Left cardiac atrium (tissue), 4 donors: ENCODE measurements at regions not wholly inside any gene's neighbourhood (a gene's known extent, or its start where the extent isn't known, plus 50 kb on each side); places are given as distances from the start of the nearest gene placed in this dataset.
"Not testable (repeated sequence)": the region's sequence is repeated elsewhere in the genome, so short reads cannot be mapped to it uniquely, and the experiment has no call there.

Source experiments
- ATAC-seq, 2 donors: fragments of 200-7000 bp; cut with Tn5 transposase; one replicate each; pipeline ENCODE4 v1.9.1; 2020; ENCODE audit warnings: mild to moderate bottlenecking in 2 of 2, moderate library complexity in 2 of 2
- DNase-seq: peaks from one replicate; pipeline ENCODE4 v3.0.0-alpha.2; 2020
- intact Hi-C, 2 donors: fragments of 100-400 bp; cut with DNase I; formaldehyde crosslinking; loops; one replicate each; pipeline versions ENCODE4 v1.14.1 to v1.15.1; 2022 to 2023
- donor health status: DM: no; HTN: yes; CAD: no.
- donor health status: DM: no; HTN: yes; CAD: no; lungs with severe emphysema.
- donor health status: DM: yes; HTN: yes; CAD: no.
- donor health status: Dilated cardiomyopathy.

DNA sequence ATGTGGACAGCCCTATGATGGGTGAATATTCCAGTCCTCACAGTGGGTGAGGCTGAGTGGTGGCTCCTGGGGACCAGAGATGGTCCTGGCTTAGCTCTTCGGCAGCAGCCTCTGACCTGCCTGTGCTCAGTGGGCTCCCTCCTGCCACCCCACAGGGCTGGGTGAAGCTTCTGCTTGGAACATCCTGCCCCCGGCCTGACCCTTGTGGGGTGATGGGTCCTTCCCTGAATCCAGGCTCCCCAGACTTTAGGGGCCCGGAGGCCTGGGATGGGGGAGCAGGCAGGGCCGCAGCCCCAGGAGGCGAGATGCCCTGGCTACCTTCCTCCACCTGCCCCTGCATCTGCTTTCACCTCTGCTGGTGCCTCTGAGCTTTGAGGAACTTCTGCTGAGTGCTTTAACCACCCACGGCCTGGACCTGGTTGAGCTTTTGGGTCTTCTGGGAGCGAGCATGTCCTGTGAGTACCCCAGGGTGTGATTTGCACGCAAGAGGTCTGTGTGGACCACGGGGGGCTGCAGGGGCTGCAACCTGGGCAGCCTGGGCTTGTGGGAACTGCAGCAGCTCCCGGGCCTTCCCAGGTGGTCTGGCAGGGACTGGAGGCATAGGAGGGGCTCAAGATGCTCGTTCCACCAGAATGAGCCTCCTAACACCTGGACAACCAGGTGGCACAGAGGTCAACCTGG, 159.5 kb downstream of the KIF26A start:
- DNase-seq (peak; percentile 17), ATAC-seq (no peak)
- intact Hi-C loops, result no loop called here

DNA sequence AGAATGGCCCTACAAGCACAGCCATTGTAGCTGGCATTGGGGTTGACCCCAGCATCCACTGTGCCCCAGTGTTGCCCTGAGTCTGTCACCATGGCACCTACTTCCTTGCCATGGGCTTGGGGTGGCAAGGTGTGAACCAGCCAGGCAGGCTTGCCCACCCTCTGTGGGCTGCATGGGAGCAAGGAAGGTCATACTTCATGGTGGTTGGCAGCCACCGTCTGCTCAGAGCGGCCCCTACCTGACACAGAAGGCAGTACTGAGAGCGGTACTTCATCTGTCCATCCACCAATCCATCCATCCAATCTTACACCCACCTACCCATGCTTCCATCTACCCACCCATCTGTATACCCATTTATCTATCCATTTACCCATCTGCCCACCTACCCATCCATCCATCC, 160.1 kb downstream of the KIF26A start:
- ATAC-seq, result no peak
- DNase-seq, result peak; percentile 8
- intact Hi-C loops, result no loop called here

DNA sequence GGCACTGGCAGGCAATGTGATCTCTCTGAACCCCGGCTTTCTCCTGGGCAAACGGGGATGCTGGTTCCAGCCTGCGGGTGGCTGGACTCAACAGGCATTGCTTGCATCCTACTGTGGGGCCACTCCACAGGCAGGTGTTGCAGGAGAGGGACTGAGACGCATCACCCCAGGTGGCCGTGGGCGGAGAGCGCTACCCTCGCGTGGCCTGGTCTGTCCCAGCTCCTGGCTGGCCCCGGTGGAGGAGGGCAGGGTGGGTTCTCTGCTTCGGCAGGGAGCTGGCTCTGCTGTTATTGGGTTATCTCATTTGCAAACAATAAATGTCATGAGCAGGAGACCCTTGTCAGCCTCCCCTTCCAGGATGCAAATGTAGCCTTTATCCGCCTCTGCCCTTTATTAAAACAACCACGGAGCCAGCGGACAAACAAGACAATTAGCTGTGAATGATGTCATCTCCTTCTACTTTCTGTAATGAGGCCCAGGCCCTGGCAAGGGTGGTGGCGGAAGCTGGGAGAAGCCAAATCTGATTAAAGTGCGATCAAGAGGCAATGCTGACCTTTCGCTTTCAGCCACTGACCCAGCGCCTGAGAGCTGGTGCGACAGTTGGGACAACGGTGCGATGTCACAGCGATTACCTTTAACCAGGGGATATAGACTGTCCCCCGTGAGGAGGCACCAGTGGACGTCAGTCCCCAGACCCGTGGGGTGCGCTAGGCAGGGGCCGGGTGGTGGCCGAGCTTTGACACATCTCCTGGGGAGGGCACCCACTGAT, 161.8 kb downstream of the KIF26A start:
- peak; percentile 73 for DNase-seq
- peak; percentile 38 to 56 for ATAC-seq
- intact Hi-C loops, result no loop called here

DNA sequence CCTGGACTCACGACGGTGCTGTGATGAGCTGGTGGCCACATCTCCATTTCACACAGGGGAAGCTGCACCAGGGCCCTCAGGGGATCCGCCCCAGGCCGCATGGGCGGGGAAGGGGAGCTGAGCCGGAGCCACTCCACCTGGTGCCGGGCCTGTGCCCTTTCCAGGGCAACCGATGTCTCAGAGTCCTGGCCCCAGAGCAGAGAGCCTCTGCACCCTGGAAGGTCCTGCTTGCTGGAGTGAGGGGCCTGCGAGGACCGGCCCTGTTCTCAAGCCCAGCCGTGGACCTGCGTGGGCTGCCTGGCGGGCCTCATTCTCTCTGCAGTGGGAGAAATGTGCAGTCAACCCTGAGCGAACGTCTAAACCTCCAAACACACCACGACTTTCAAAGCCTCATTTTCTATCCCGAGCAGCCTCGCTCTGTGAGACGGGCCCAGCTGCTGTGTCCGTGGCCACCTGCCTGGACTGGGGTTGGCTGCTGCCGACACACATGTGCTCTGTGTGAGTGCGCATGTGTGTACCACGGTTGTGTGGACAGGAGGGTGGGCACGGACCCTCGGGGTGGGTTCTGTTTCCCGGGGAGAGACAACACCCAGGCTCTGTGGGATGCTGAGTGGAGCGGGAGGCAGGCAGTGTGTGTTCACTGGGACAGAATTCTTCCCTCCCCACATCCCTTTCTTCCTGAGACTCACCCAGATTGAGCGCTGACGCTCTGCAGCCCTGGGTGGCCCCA, 163.5 kb downstream of the KIF26A start:
- ATAC-seq, result no peak
- intact Hi-C loops, result no loop called here
- peak; percentile 9 for DNase-seq

DNA sequence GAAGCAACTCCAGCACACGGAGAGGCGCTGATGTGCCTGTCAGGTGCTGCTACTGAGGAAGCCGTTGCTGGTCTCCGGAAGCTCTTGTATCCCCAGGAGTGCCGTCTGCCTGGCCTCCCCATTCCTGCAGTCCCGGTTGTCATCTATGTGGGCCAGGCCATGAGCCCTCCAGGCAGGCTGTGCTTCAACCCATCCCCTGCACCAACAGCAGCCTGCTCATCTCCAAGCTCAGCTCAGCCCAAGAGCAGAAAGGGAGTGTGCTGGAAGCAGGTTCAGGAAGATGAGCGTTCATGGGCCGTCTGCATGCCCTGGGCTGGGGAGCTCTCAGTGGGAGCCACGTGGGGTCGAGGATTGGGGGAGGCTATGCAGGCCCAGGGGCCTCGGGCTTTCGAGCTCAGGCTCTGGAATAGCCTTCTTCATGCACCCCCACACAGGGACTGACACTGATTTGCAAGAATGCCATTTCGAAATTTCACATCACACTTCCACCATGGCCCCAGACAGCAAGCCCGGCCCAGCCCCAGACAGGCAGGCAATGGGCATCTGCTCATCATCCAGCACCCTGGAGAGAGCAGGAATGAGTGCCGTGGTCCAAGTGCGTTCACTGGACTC, 164.5 kb downstream of the KIF26A start:
- ATAC-seq (no peak), DNase-seq (peak; percentile 7)
- intact Hi-C loops, result no loop called here

DNA sequence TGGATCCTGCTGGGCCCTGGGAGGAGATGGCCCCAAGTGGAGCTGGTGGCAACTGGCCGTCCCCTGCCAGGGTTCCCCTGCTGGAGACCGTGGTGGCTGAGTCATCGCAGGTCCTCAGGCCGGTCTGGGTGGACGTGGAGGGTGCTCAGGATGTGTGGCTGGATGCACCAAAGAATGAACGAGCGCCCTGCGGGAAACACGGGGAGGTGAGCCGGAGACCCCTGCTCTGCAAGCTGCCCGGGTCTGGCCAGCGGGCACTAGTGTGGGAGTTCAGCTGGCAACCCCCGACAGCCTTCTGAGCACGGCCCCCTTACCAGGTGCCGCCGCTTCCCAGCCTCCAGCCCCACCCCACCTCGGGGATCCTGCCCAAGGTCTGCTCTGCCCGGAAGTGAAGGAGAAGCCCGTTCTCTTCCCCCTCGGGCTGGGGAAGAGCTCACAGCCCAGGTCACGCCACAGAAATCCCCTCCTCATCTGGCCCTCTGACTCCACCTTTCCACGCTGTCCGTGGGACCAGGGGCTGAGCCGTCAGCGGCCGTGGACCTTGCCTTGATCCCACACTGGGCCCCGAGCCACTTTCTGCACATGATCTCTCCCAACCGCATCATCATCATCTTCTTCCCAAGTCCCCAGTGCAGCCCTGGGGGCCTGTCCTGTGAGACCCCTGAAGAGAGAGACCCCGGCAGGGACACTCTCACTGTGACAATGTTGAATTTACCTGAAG, 165.5 kb downstream of the KIF26A start:
- DNase-seq (peak; percentile 18), ATAC-seq (no peak)
- intact Hi-C loops, result no loop called here

DNA sequence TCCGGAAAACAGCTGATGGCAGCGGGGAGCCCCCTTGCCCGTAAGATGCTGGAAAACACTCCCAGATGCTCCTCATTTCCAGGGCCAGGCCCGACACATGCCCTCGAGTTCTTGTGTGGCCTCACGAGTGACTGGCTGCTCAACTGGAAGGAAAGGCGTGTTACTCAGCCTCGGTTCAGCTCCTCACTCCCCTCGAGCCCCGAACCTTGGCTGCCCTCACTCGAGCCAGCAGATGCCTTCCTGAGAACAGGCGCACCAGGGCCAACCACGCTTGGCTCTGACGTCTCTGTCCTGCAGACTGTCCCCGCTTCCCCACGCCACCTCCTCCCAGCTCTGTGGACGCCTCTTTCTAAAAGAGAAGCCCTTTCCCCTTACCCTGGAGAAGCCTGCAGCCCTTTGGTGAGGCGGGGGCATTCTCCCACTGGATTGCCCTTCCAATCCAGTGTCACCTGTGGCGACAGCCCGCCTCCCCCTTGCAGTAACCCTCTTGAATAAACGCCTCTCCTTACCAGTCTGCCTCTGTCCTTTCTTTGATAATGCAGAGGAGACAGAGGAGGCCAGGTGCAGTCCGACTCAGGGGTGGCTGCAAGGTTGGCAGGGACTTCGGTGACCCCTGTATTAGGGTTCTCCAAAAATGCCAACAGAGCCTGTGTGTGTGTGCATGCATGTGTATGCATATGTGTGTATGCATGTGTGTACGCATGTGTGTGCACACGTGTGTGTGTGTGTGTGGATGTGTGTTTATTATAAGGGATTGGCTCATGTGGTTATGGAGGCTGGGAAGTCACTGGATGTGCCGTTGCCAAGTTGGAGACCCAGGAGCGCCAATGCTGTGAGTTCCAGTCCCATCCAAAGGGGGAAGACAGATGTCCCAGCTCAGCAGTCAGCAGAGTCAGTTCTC, 166.3 kb downstream of the KIF26A start:
- DNase-seq, result peak; percentile 76
- intact Hi-C loops, result no loop called here
- ATAC-seq, result peak in 1 of 2 donors; percentile 34

DNA sequence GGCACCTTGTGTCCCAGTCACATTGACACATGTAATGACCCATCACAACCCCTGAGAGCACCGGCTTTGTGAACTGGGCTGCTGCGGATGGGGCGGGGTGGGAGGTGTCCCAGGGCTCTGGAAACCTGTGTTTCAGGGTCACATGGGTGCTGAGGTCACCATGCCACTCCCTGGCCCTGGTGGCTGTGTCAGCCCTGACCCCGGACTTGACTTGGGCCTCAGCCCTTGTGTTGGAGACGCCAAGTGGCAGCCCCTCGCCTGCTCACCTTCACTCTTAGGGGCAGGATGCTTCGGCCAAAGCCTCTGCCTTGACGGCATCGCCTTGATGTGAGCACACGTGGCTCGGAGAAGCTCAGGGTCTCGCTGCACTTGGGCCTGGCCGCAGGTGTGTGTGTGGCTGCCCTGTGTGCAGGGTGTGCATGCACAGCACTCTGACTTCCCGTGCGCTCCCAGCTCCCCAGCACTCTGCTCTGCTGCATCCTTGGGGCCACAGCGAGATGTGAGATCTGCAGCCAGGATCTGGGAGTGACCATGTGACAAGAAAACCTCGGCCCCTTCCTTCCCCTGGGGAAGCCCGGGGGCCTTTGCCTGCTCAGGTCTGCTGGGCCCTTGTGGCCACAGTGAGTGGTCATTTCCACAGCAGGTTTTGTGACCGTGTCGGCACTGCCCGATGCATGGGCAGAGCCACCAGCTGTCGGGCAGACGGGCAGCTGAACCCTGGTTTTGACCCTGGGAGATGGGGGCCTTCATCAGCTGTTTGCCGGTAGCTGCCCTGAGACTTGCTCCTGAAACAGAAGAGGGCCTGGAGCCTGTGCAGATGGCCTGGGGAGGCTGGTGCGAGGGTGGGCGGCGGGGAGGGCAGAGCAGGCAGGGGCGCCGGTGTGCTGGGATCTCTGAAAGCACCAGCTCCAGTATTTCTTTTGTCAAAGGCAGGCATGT, 167.4 kb downstream of the KIF26A start:
- intact Hi-C loops, result no loop called here
- ATAC-seq (no peak), DNase-seq (peak; percentile 12)

DNA sequence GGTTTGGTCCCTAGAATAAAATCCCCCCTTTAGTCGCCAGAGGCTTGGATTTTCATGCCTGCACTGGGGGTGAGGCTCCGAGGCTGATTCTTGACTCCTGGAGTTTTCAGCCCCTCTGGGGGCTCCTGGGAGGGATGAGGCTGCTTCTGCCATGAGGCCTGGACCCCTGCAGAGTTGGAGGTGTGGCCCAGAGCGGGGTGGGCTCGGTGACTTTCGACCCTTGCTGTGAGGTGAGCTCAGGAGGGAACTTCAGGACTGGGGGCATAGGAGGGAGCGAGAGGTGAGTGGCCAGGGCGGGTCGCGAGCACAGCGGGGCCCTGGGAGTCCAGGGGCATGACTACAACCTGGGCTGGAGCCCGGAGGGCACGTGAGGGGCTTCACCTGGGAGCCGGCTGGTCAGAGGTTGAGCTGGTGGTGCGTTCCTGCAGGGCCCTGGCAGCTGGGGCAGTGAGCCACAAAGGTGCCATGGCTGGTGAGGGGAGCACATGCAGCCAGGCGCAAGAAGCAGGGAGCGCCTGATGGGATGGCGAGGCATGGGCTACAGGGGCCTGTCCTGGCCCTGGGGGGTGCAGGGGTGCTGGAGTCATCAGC, 168.2 kb downstream of the KIF26A start:
- no peak for ATAC-seq
- intact Hi-C loops, result no loop called here
- peak; percentile 18 for DNase-seq

DNA sequence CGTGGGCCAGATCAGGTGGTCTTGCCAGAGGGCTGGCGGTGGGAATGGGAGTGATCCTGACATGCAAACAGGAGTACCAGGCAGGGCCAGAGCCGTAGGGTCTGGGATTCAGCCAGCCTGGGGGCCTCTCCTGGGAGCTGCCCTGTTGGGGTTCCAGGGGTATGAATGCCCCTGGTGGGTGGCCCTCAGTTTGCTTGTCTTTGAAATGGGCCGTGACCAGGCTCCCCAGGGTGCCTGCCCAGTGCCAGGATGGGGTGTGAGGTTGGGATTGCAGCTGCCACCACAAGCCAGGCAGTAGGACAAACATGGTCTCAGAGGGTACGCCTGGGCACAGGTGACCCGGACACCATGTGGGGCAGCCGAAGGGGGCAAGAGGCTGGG, 168.8 kb downstream of the KIF26A start:
- DNase-seq (peak; percentile 18), ATAC-seq (no peak)
- intact Hi-C loops, result no loop called here

DNA sequence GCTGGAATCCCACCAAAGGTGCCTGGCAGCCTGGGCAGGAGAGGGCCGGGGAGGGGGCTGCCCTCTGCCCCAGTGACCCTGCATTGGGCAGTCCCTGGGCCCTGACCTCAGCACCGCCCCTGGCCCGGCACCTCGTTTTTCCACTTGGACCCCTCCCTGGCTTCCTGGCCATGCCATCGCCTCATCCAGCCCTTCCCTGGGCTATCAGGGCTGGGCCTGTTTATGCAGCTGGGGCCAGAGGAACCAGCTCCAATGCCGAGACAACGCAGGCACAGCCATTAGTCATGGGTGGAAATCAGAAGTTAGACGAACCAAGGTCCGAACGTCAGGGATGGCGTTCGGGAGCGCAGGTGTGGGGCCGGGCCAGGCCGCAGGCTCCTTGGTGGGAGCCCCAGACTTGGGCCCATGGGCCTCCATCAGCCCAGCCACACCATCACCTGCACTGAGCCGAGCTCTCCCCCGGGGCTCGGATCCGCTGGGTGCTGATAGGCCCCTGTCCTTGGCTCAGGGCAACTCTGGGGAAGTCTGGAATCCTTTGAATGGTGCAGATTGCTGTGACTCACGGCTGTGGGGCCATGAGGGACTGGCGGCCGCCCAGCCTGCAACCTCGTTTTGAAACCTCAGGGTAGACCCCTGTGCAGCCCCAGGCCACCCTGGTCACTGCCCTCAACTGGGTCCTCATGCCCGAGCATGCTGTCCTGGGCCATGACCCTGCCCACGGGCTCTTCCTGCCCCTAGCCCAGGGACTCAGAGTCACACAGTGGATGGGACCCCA, 169.4 kb downstream of the KIF26A start:
- ATAC-seq (peak in 1 of 2 donors; percentile 76), DNase-seq (peak; percentile 67)
- intact Hi-C loops, result no loop called here

DNA sequence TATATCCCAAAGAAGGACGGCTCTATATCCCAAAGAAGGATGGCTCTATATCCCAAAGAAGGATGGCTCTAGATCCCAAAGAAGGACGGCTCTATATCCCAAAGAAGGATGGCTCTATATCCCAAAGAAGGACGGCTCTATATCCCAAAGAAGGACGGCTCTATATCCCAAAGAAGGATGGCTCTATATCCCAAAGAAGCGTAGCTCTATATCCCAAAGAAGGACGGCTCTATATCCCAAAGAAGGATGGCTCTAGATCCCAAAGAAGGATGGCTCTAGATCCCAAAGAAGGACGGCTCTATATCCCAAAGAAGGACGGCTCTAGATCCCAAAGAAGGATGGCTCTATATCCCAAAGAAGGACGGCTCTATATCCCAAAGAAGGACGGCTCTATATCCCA, 170.1 kb downstream of the KIF26A start:
- DNase-seq, intact Hi-C loops, ATAC-seq: not testable (repeated sequence)

DNA sequence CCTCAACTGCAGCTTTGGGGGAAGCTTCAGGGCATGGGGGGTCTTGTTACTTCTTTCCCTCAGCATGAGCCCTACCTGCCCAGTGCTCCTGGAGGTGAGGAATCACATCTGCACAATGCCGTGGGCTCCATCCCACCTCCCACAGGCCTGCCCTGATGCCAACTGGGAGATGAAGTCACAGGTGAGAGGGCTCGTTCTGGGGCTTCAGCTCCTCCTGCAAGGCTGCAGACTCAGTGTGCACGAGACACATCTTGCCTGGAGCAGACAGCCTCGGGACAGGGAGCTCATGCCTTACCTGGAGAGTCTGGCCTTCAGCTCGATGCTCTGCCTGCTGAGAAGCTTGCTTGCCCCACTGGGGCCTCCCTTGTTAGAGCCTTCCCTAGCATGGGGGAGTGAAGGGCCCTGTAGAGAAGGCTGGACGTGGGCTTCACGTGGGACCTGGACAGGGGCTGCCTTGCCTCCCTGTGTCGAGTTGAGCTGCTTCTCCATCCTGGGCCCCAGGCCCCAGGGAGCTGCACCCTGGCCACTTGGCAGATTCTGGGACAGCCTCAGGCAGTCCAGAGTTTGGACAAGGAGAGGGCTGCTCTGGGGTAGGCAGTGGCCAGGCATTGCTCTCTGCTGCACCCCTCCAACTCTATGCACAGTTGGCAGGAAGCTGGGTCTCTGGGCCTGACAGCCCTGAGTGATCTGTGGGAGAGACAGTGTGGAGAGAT, 171.4 kb downstream of the KIF26A start:
- ATAC-seq, result no peak
- DNase-seq, result peak; percentile 12
- intact Hi-C loops, result no loop called here

DNA sequence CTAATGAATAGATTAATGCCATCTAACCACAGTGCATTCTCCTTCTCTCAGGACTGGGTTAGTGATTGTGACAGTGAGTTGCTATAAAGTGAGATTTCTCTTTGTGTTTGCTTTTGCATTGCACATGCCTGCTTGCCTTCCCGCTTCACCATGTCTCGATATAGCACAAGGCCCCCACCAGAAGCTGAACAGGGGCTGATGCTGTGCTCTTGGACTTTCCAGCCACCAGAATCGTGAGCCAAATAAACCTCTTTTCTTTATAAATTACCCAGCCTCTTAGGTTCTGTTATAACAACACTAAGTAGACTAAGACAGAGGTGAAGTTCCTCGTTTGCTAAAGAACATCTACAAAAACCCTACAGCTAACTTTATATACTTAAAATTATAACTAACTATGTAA, 173.0 kb downstream of the KIF26A start:
- ATAC-seq, result no peak
- intact Hi-C loops, result no loop called here

DNA sequence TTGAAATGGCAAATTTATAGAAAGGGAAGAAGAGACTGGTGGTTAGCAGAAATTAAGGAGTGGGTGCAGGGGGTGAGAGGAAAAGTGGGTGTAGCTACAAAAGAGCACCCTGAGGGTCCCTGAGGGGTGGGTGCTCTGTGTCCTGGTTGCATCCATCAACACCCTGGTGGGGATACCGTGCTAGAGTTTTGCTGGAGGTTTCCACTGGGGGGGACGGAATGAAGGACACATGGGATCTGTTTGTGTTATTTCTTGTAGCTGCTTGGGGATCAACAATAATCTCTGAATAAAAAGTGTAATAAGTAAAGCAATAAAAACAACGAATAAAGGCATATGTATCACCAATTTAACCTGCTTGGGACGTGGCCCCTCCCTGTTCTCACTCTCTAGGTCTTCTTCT, 175.3 kb downstream of the KIF26A start:
- ATAC-seq (no peak), DNase-seq (no peak)
- intact Hi-C loops, result no loop called here

More for the DNA sequence above, 173.0 kb downstream of the KIF26A start:
- no peak for DNase-seq
